ENCODE measurements at regions not wholly inside any gene's neighbourhood (a gene's known extent, or its start where the extent isn't known, plus 50 kb on each side); places are given as distances from the start of the nearest gene placed in this dataset.

- no peak for TF ChIP-seq CTCF (IDR thresholded peaks at IDR 0.05)
- TF ChIP-seq POLR2A (IDR thresholded peaks at IDR 0.05) = no peak
Measured at GRCh38 chr2:240205772-240206171, 65.3 kb upstream of the OTOS start.

All from heart left ventricle (tissue), 13 donors.